HepG2 (cell line): ENCODE measurements at regions not wholly inside any gene's neighbourhood (a gene's known extent, or its start where the extent isn't known, plus 50 kb on each side); places are given as distances from the start of the nearest gene placed in this dataset.
A peak's percentile ranks its signal among the peaks of the same experiment; 100 is the strongest.

ENCODE experiments used
- ATAC-seq: fragments of 200-7000 bp; cut with Tn5 transposase; 3 replicates; pipeline ENCODE4 v1.9.1; 2020; ENCODE audit warnings: mild to moderate bottlenecking, moderate library complexity
- BruUV-seq: library from RNA; stranded (reverse); fragments of 400-500 nt; replicated peaks from 2 replicates; lab custom pipeline; 2021; lab: Mats Ljungman, UMichigan
- CTCF ChIA-PET: fragments of 300-600 bp; formaldehyde crosslinking; extraction: SDS; loops from one replicate; lab custom pipeline; 2021; ENCODE audit warnings: low total read pairs, inconsistent platforms, low intra/inter-chr PET ratio; lab: Yijun Ruan, JAX
- POLR2A ChIA-PET: fragments of 350-600 bp; sonication (Branson Sonifier 250); formaldehyde crosslinking; loops from one replicate; lab custom pipeline; 2020; ENCODE audit warnings: antibody characterized with exemption, inconsistent platforms; lab: Yijun Ruan, JAX
- DNase-seq: peaks from one replicate; pipeline ENCODE4 v3.0.0-alpha.2; 2015; ENCODE audit warnings: low spot score
- FAIRE-seq: peaks from 3 replicates; lab custom pipeline; 2011; peaks lifted over from hg19 to GRCh38; lab: Jason Lieb, UNC
- H2AFZ ChIP-seq: one replicate; pipeline ENCODE4 v1.6.1; 2011; ENCODE audit warnings: low read length, inconsistent platforms
- H3K27ac ChIP-seq: fragments of 300-600 bp; 3 replicates; pipeline ENCODE4 v1.8.0; 2011; ENCODE audit warnings: mixed run types, mild to moderate bottlenecking, mixed read lengths, low read length, inconsistent platforms; ENCODE audit not compliant: insufficient read depth; ENCODE audit errors: extremely low read length
- H3K27me3 ChIP-seq, 2 experiments: fragments of 200-600 bp in 1 of 2; 2 replicates in 1 of 2; 3 replicates in 1 of 2; pipeline versions ENCODE4 v1.6.0 to v1.8.0; 2011; ENCODE audit warnings: low read length in 2 of 2, mild to moderate bottlenecking in 2 of 2, moderate library complexity in 2 of 2, inconsistent platforms in 1 of 2; ENCODE audit not compliant: insufficient read depth in 2 of 2, control insufficient read depth in 1 of 2
- H3K36me3 ChIP-seq, 2 experiments: fragments of 200-600 bp in 1 of 2; replicated peaks in 1 of 2; 2 replicates in 1 of 2; 3 replicates in 1 of 2; pipeline versions ENCODE4 v1.5.1 to v1.8.0; 2011; ENCODE audit warnings: low read length in 2 of 2, inconsistent platforms in 1 of 2; ENCODE audit not compliant: insufficient read depth in 2 of 2, control insufficient read depth in 1 of 2
- H3K4me1 ChIP-seq: 2 replicates; pipeline ENCODE4 v1.5.1; 2012; ENCODE audit warnings: low read length, inconsistent platforms; ENCODE audit not compliant: insufficient read depth
- H3K4me2 ChIP-seq: 2 replicates; pipeline ENCODE4 v1.6.0; 2011; ENCODE audit warnings: low read depth, low read length, inconsistent platforms
- H3K4me3 ChIP-seq, 3 experiments: fragments of 200-600 bp in 1 of 3; sonication (generic), shearing (Covaris generic) in 1 of 3; replicated peaks in 1 of 3; 2 replicates each; pipeline ENCODE4 v1.5.1; 2011 to 2016; ENCODE audit warnings: low read length in 3 of 3, inconsistent platforms in 2 of 3, low read depth in 2 of 3, mild to moderate bottlenecking in 2 of 3, control low read depth in 1 of 3, mixed read lengths in 1 of 3; ENCODE audit not compliant: insufficient read depth in 1 of 3
- H3K79me2 ChIP-seq: one replicate; pipeline ENCODE4 v1.6.1; 2011; ENCODE audit warnings: low read length, inconsistent platforms; ENCODE audit not compliant: insufficient read depth
- H3K9ac ChIP-seq: 2 replicates; pipeline ENCODE4 v1.6.0; 2011; ENCODE audit warnings: mild to moderate bottlenecking, low read depth, low read length, inconsistent platforms; ENCODE audit not compliant: insufficient read depth
- H3K9me3 ChIP-seq: 2 replicates; pipeline ENCODE4 v1.5.1; 2012; ENCODE audit warnings: mild to moderate bottlenecking, low read length
- H4K20me1 ChIP-seq: 2 replicates; pipeline ENCODE4 v1.6.0; 2011; ENCODE audit warnings: inconsistent platforms, mild to moderate bottlenecking, low read length, moderate library complexity; ENCODE audit not compliant: insufficient read depth
- CEBPB ChIP-seq: IDR thresholded peaks from 2 replicates; pipeline ENCODE4 v1.6.1; 2011; ENCODE audit warnings: low read depth, low read length, improper control_type of control experiment, borderline replicate concordance
- CEBPG ChIP-seq: IDR thresholded peaks from 2 replicates; pipeline ENCODE4 v1.6.1; 2016
- CHCHD3 ChIP-seq: sonication (generic); formaldehyde crosslinking; IDR thresholded peaks from 2 replicates; pipeline ENCODE4 v1.8.0; 2022; ENCODE audit warnings: mild to moderate bottlenecking, missing genetic modification reagents, moderate library complexity
- ELF4 ChIP-seq: sonication (generic); formaldehyde crosslinking; IDR thresholded peaks from 2 replicates; pipeline ENCODE4 v1.5.0; 2020; ENCODE audit warnings: missing genetic modification reagents, mild to moderate bottlenecking, moderate library complexity, borderline replicate concordance
- KLF11 ChIP-seq: IDR thresholded peaks from 2 replicates; pipeline ENCODE4 v1.6.1; 2016; ENCODE audit warnings: missing compliant biosample characterization
- PHF20 ChIP-seq: sonication (generic); formaldehyde crosslinking; IDR thresholded peaks from 2 replicates; pipeline ENCODE4 v1.5.0; 2020; ENCODE audit warnings: mild to moderate bottlenecking, missing genetic modification reagents
- SP140L ChIP-seq: sonication (generic); formaldehyde crosslinking; IDR thresholded peaks from 2 replicates; pipeline ENCODE4 v1.4.0; 2020; ENCODE audit warnings: missing genetic modification reagents, borderline replicate concordance
- SRSF9 ChIP-seq: fragments of 200-400 bp; formaldehyde crosslinking; IDR thresholded peaks from 2 replicates; pipeline ENCODE4 v1.6.1; 2018; ENCODE audit warnings: borderline replicate concordance, mild to moderate bottlenecking, low read depth, low read length; ENCODE audit not compliant: insufficient read depth, poor library complexity, severe bottlenecking
- ZBTB7B ChIP-seq: sonication (generic); formaldehyde crosslinking; IDR thresholded peaks from 2 replicates; pipeline ENCODE4 v1.4.0; 2020; ENCODE audit warnings: missing genetic modification reagents
- ZC3H13 ChIP-seq: sonication (generic); formaldehyde crosslinking; IDR thresholded peaks from 2 replicates; pipeline ENCODE4 v1.8.1; 2023; ENCODE audit warnings: mild to moderate bottlenecking, missing genetic modification reagents, moderate library complexity
- WGBS: methylation state at CpG from one replicate; pipeline ENCODE4 v1.1.6; 2017; ENCODE audit warnings: low lambda C conversion rate; 5-methylcytosine and 5-hydroxymethylcytosine counted together
- in situ Hi-C: cut with HindIII; loops from 2 replicates; pipeline ENCODE4 v1.10.0; 2017; ENCODE audit warnings: low pct_unique_long_range_greater_than_20kb; ENCODE audit not compliant: extremely low pct_ligation_motif_present
- intact Hi-C: fragments of 100-400 bp; cut with micrococcal nuclease; formaldehyde crosslinking; loops from one replicate; pipeline ENCODE4 v1.10.0; 2022; ENCODE audit not compliant: unreplicated experiment
- TF ChIP-seq, protein P1 (sequence below): IDR thresholded peaks from 2 replicates; pipeline ENCODE4 v1.6.1; 2018; ENCODE audit warnings: missing genetic modification reagents, mild to moderate bottlenecking, missing compliant biosample characterization
- TF ChIP-seq, protein P2 (sequence below), 2 experiments: fragments of 450-650 bp in 1 of 2; sonication (generic) in 1 of 2; formaldehyde crosslinking; IDR thresholded peaks; 2 replicates each; pipeline versions ENCODE4 v1.5.0 to v1.8.0; 2020 to 2022; ENCODE audit warnings: mild to moderate bottlenecking in 1 of 2, missing genetic modification reagents in 1 of 2
- TF ChIP-seq, protein P3 (sequence below): sonication (generic); formaldehyde crosslinking; IDR thresholded peaks from 2 replicates; pipeline ENCODE4 v1.5.1; 2020; ENCODE audit warnings: missing genetic modification reagents, mild to moderate bottlenecking, borderline replicate concordance

DNA sequence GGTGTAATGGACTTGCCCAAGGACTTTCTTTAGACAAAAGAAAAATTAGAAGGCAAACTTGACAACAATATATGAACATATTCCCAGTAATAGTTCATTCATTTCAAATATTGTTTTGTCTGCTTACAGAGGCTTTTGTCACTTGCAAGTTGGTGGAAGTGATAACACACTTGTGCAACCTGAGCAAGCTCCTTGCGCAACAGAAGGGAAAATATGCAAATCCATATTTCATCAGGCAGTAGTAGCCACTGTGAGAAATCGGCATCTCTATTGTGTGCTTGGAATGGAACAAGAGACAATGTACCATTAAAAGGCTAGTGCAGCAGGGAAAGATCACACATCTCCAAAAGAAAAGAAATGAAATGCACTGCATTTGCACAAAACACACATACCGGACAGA is 125.3 kb upstream of the RASEF start:
- H3K36me3 ChIP-seq: no peaks in the 10 kb centered on the region

More for the DNA sequence above, 125.3 kb upstream of the RASEF start:
- H3K27ac ChIP-seq: no peak overlapping the region
- peaks cover 0 to 9% of the 10 kb centered on the region in 2 experiments; a peak in 2 of 5 replicates for H3K27me3 ChIP-seq
- BruUV-seq: no TSS peak
- H3K4me3 ChIP-seq: no peak overlapping the region
- intact Hi-C loops (no loop called here), in situ Hi-C loops (no loop called here)
- FAIRE-seq (no peak), DNase-seq (no peak), ATAC-seq (no peak)
- peak; percentile 45; the same call in 1 of the 2 replicates for TF ChIP-seq CEBPG (CRISPR knock-in tag)
- no peak for TF ChIP-seq KLF11 (CRISPR knock-in tag)
- no peak for TF ChIP-seq SP140L
- peak; percentile 94 for TF ChIP-seq CEBPB
- TF ChIP-seq ZC3H13: no peak
- no peak for TF ChIP-seq SRSF9
- TF ChIP-seq, protein P1, sequence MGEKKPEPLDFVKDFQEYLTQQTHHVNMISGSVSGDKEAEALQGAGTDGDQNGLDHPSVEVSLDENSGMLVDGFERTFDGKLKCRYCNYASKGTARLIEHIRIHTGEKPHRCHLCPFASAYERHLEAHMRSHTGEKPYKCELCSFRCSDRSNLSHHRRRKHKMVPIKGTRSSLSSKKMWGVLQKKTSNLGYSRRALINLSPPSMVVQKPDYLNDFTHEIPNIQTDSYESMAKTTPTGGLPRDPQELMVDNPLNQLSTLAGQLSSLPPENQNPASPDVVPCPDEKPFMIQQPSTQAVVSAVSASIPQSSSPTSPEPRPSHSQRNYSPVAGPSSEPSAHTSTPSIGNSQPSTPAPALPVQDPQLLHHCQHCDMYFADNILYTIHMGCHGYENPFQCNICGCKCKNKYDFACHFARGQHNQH (CRISPR knock-in tag): no peak
- TF ChIP-seq CHCHD3 (CRISPR knock-in tag): no peak
- no peak for TF ChIP-seq ZBTB7B (CRISPR knock-in tag)
- no peak for TF ChIP-seq ELF4 (CRISPR knock-in tag)
- TF ChIP-seq, protein P2, sequence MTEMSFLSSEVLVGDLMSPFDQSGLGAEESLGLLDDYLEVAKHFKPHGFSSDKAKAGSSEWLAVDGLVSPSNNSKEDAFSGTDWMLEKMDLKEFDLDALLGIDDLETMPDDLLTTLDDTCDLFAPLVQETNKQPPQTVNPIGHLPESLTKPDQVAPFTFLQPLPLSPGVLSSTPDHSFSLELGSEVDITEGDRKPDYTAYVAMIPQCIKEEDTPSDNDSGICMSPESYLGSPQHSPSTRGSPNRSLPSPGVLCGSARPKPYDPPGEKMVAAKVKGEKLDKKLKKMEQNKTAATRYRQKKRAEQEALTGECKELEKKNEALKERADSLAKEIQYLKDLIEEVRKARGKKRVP (CRISPR knock-in tag; IDR thresholded peaks at IDR 0.05): peak in 1 of 2 experiments; percentile 68; a peak in 2 of 4 replicates
- TF ChIP-seq, protein P3, sequence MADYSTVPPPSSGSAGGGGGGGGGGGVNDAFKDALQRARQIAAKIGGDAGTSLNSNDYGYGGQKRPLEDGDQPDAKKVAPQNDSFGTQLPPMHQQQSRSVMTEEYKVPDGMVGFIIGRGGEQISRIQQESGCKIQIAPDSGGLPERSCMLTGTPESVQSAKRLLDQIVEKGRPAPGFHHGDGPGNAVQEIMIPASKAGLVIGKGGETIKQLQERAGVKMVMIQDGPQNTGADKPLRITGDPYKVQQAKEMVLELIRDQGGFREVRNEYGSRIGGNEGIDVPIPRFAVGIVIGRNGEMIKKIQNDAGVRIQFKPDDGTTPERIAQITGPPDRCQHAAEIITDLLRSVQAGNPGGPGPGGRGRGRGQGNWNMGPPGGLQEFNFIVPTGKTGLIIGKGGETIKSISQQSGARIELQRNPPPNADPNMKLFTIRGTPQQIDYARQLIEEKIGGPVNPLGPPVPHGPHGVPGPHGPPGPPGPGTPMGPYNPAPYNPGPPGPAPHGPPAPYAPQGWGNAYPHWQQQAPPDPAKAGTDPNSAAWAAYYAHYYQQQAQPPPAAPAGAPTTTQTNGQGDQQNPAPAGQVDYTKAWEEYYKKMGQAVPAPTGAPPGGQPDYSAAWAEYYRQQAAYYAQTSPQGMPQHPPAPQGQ (CRISPR knock-in tag): no peak
- TF ChIP-seq PHF20 (CRISPR knock-in tag): no peak
- no peak overlapping the region for H3K4me2 ChIP-seq
- no peaks in the 10 kb centered on the region for H3K4me1 ChIP-seq
- H3K9ac ChIP-seq: no peak overlapping the region
- H4K20me1 ChIP-seq: no peaks in the 10 kb centered on the region
- CTCF ChIA-PET: no interaction called here
- POLR2A ChIA-PET: no interaction called here
- H3K79me2 ChIP-seq: no peaks in the 10 kb centered on the region
- H3K9me3 ChIP-seq: no peaks in the 10 kb centered on the region
- H2AFZ ChIP-seq: no peak overlapping the region
- 39% methylated on average over 3 of the region's 3 CpGs for WGBS
